ENCODE measurements at regions not wholly inside any gene's neighbourhood (a gene's known extent, or its start where the extent isn't known, plus 50 kb on each side); places are given as distances from the start of the nearest gene placed in this dataset.

DNA sequence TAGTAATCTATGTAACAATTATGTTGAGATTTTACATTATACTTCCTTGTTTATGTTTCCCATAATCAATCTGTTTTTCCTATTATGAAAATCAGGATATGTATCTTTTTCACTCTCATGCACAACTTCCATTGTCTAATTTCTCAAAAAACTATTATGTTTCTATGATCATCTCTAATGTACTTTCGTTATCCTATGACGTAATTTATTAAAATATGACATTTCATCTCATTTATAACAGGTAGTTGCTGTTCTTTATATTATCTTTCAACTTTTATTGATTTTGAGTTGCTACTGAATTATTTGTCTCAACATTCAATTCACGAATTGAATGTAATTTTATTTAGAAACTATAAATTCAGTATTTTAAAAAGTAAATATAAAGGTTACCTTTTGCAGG, 100.8 kb upstream of the MAGEB18 start:
- TF ChIP-seq, protein P1, sequence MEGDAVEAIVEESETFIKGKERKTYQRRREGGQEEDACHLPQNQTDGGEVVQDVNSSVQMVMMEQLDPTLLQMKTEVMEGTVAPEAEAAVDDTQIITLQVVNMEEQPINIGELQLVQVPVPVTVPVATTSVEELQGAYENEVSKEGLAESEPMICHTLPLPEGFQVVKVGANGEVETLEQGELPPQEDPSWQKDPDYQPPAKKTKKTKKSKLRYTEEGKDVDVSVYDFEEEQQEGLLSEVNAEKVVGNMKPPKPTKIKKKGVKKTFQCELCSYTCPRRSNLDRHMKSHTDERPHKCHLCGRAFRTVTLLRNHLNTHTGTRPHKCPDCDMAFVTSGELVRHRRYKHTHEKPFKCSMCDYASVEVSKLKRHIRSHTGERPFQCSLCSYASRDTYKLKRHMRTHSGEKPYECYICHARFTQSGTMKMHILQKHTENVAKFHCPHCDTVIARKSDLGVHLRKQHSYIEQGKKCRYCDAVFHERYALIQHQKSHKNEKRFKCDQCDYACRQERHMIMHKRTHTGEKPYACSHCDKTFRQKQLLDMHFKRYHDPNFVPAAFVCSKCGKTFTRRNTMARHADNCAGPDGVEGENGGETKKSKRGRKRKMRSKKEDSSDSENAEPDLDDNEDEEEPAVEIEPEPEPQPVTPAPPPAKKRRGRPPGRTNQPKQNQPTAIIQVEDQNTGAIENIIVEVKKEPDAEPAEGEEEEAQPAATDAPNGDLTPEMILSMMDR (IDR thresholded peaks at IDR 0.05): no peak
- TF ChIP-seq POLR2AphosphoS5 (IDR thresholded peaks at IDR 0.05): no peak
- TF ChIP-seq POLR2A (IDR thresholded peaks at IDR 0.05): no peak
